GM19467 (cell line): ENCODE measurements at regions not wholly inside any gene's neighbourhood (a gene's known extent, or its start where the extent isn't known, plus 50 kb on each side); places are given as distances from the start of the nearest gene placed in this dataset.

ENCODE experiments used
- ATAC-seq: cut with Tn5 transposase; IDR thresholded peaks from one replicate; pipeline ENCODE4 v1.9.1; 2021; ENCODE audit warnings: mild to moderate bottlenecking, moderate library complexity; ENCODE audit not compliant: unreplicated experiment

DNA sequence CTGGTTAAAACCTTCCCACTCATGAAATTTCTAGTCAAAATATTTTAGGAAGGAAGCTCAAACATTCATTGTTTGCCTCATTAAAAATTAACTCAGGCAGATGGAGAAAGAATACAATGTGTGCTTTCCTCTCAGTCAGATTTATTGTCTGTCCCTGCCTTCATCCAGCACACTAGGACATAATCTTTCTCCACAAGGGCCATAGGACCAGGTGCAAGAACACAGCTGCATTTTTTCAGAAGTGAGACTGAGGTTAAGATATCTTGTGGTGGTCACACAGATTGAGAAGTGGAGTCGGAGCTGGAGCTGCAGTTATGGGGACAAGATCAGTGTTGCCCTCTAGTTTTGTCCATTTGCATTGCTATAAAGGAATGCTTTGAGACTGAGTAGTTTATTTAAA is 666.3 kb downstream of the CCSER2 start:
- ATAC-seq: no peak

GRCh38 chr10:84996580-84996979 is 668.2 kb downstream of the CCSER2 start:
- no peak for ATAC-seq

- ATAC-seq: no peak
Observed at GRCh38 chr10:84997870-84998269, 669.5 kb downstream of the CCSER2 start.

GRCh38 chr10:84999929-85000328 is 671.5 kb downstream of the CCSER2 start:
- no peak for ATAC-seq

DNA sequence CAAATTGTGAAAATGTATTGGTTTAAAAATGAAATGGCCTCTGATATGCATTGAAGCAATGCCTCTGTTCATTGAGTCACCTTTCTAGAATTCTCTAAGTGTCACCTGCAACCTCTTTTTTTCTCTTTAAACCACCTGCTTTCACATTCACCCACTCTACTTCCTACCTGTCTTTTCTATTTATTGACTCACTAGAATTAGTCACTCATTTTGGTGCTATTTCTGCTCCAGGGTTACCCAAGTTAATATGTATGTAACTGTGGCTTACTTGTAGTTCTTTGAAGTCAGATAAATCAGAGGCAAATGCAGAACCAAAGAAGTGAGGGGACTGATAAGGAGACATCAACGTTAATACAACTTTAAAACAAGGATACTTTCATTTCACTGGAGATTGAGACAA is 674.7 kb downstream of the CCSER2 start:
- ATAC-seq: peak; percentile 56

- ATAC-seq: no peak
Observed at GRCh38 chr10:85008488-85009184, 680.2 kb downstream of the CCSER2 start.

DNA sequence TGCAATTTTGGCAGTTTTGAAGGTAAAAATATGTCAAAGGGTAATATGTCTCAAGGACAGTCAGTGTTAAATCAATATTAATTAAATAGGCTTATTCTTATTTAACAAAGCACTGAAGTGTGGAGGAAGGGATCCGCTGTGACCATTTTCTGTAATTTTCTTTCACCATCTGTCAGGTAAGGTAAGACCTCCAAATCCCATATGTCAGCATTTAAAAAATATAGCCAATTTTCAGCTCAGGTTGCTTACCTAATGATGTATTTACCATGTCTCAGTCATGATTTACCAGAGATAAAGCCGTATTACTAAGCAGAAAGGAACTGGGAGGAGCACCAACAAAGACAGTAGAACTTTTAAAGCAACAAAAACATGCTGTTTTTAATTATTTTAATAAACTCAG is 683.9 kb downstream of the CCSER2 start:
- ATAC-seq: no peak

GRCh38 chr10:85026878-85027467 is 698.6 kb downstream of the CCSER2 start:
- no peak for ATAC-seq

DNA sequence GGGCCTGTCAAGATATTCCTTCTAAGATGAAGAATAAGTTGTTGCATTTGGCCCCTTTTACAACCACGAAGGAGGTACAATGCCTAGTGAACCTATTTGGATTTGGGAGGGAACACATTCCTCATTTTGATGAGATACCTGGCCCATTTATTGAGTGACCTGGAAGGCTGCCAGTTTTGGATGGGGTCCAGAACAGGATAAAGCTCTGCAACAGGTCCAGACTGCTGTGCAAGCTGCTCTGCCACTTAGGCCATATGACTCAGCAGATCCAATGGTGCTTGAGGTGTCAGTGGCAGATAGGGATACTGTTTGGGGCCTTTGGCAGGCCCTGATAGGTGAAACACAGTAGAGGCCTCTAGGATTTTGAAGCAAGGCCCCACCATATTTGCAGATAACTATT is 704.6 kb downstream of the CCSER2 start:
- no peak for ATAC-seq

DNA sequence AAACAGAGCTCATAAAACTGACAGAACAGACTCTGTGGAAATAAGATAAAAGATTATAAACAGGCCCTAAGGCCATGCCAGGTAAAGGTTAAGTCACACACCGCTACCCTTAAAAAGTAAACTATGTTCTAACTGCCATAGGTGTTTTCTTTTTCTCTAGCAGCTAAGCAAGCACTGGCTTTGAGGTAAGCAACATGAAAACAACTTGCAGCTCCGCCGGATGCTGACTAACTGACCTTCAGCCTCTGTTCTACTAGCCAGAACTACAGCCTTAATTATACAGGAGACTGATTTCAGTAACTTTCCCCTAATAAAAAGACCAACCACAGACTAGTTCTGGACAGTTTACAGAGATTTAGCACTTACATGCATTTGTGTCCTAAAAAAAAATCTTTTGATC is 708.3 kb downstream of the CCSER2 start:
- ATAC-seq: no peak

GRCh38 chr10:85039311-85039710 is 710.9 kb downstream of the CCSER2 start:
- no peak for ATAC-seq

- ATAC-seq: no peak
Observed at GRCh38 chr10:85043207-85043606, 714.8 kb downstream of the CCSER2 start.

DNA sequence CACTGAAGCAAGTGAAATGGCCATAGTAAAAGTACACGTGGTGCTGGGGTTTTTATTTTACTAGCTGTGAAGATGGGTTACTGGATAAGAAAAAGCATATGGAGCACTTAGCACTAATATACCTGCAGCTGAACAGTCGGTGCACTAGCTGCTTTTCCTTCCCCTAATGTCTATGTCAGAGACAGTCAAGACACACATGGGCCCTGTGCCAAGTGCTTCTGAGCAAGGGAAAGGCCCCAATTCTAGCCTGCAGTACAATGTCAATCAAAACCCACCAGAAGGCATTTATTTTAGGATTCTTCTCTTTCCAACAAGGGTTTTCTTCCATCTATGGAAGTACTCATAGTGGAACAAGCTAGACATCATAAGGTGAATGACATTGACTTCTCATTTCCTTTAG is 716.7 kb downstream of the CCSER2 start:
- no peak for ATAC-seq

DNA sequence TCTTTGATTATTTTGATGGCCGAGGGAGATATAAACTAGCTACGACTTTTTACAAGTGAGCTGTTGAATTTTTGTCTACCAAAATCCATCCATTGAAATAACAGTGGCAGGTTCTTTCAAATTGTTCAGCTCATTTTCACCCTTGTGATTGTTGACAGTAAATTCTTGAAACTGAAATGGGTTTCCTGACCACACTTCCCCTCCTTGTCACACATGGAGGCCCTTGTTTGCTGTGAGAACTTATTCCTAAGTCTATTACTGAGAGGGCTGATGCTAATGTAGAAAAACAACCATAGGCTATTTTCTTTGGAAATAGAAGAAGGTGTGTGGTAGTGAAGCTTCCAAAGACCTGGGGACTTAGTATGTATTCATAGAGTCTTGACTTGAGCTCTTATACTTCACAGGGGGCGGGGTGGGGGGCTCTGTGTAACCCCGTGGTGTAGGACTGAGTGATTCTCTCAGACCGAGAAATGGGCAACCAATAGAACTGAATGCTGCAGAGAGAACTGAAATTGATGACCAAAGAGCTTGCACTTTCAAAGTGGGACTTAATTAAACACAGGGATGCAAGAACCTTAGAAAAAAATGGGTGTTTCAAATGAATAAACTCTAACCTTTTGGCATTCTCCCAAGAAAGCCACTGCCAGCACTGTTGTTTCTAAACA is 718.9 kb downstream of the CCSER2 start:
- ATAC-seq: no peak

GRCh38 chr10:85047979-85048378 is 719.6 kb downstream of the CCSER2 start:
- no peak for ATAC-seq

DNA sequence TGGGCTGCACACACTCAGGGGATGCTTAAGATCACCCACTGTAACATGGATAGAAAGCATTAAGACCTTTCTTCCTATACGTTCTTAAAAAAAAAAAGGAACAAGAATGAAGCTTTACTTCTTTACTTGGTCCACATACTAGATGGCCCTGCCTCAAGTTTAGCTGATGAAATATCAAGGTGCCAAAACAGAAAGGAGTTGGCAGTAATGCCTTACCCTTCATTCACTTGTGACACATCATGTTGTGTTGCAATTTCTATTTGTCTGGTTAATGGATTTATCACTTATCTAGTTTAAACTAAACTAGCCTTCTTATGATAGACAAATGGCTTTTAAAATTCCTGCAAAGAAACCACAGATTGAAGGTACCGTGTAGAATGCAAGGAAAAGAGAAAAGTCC is 720.3 kb downstream of the CCSER2 start:
- no peak for ATAC-seq

DNA sequence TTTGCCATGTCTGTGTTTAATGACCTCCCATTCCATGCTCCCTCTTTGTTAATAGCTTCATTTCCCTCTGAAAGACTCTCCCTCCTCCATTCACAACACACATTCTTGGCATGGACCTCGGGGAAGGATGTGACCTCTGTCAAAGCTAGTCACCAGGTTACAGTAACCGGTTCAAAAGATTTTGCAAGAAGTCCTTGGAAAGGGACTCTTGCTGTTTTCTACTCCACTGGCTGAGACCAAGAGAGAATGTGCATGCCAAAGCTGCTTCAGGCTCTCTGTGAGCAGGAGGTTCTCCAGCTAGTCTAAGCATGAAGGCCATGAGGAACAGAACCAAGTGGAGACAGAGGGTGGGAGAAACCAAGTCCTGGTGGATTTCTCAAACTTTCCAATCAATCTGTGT is 732.6 kb downstream of the CCSER2 start:
- no peak for ATAC-seq

GRCh38 chr10:85061401-85061800 is 733.0 kb downstream of the CCSER2 start:
- ATAC-seq: no peak

- ATAC-seq: no peak
Observed at GRCh38 chr10:85067955-85068354, 739.6 kb downstream of the CCSER2 start.

- ATAC-seq: no peak
Observed at GRCh38 chr10:85080934-85081333, 752.5 kb downstream of the CCSER2 start.

DNA sequence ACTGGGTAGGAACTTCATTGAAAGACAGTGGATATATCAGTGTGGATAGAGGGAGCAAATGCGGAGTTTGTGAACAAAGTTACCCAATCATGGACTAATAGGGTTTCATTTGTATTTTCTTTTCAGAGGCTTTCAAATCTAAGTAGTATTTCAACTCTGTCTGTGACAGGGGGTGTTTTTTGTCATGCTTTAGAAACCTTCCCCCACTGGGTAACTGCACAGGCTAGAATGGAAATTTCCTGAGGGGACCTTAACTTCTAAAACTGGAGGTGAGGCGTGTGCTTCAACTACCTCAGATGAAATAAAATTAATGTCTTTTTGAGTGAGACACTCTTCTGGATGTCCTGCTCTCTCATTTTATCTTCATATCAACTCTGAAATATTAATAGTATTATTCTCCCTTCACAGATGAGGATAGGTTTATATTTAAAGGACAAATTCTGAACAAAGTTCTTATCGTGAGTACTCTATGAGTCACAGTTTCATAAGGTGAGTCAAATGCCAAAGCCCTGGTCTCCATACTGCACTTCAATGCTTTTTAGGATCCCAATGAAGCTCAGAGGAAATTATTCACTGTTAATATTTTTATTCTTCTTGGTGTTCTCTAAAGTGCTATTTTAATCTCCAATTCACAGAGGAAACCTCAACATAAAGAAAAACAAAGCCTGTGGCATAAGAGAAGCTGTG is 770.6 kb downstream of the CCSER2 start:
- no peak for ATAC-seq

DNA sequence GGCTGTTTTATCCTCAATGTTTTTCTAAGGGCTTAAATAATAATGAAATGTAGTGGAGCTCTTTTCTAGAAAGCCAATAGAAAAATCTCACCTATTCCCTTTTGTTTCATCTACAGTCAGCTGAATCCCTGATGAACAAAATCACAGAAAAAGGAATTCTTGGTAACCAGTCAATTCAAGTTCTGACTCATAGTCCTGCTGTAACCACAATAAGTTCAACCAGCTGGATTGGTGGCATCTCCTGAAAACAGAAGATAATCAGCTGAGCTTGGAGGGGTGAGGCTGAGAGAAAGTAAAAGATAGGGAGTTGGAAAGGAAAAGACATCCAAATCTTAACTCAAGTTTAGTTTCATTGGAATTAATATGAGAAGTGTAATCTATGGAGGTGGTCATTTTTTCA is 772.1 kb downstream of the CCSER2 start:
- no peak for ATAC-seq
